Stimulated activated CD4-positive, alpha-beta T cell treated with anti-CD3 and anti-CD28 coated beads, Interleukin-12 subunit alpha, Interleukin-12 subunit beta, amount 100 ng/mL, for 4 hours (primary cell): ENCODE measurements at regions not wholly inside any gene's neighbourhood (a gene's known extent, or its start where the extent isn't known, plus 50 kb on each side); places are given as distances from the start of the nearest gene placed in this dataset.
A peak's percentile ranks its signal among the peaks of the same experiment; 100 is the strongest.

Experiments
- DNase-seq: peaks from one replicate; pipeline ENCODE4 v3.0.0-alpha.2; 2020

DNA sequence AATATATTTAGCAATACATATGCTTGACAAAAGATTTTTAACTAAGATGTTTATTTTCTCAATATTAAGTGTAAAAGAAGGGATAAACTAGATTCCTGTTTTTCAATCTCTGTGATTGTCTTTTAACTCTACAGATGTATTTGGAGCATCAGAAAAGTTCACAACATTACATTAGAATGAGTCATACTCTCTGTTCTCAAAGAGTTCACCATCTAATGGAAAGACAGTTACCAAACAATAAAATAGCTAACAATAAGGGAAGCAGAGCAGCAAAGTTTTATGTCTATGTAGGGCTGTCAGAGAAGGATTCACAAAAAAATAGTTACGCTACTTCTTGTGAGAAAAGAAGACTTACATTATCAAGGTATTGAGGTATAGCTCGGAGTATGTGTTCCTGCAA is 109.2 kb upstream of the MAP2 start:
- no peak for DNase-seq

DNA sequence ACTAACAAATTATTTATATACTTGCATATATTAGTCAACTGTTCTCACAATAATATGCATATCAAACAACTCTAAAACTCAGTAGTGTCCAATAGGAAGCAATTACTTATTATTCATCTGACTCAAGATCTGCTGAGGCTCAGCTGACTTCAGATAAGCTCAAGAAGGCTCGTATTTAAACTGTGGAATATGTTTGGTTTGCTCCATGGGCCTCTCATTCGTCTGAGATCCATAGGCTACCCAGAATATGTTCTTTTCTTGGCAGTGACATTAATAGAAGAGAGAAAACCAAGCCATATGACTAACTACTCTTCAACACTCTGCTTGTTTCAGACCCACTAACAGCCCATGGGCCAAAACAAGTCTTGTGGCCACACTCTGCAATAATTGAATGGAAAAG is 107.7 kb upstream of the MAP2 start:
- no peak for DNase-seq

DNA sequence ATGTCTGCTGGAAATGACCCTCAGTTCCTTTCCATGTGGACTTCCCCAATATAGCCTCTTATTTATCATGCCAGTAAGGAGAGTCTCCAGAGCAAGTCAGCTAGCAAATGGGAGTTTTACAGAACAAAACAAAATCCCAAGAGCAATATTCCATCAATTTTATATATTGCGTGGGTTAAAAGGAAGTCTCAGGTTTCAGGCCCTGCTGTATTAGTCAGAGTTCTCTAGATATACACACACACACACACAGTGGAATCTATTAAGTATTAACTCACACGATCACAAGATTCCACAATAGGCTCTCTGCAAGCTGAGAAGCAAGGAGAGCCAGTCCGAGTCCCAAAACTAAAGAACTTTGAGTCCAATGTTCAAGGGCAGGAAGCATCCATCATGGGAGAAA is 102.8 kb upstream of the MAP2 start:
- no peak for DNase-seq

DNA sequence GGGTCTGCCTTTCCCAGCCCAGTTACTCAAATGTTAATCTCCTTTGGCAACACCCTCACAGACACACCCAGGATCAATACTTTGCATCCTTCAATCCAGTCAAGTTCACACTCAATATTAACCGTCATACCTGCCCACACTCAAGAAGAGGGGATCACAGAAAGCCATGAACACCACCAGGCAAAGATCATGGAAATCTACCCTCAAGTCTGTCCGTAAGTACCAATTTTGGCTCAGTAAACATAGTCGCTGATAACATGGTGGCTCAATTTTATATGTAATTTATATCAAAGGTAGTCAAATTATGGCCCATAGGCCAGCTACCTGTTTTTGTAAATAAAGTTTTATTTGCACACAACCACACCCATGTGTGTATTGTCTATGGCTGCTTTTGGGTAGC is 102.3 kb upstream of the MAP2 start:
- no peak for DNase-seq

DNA sequence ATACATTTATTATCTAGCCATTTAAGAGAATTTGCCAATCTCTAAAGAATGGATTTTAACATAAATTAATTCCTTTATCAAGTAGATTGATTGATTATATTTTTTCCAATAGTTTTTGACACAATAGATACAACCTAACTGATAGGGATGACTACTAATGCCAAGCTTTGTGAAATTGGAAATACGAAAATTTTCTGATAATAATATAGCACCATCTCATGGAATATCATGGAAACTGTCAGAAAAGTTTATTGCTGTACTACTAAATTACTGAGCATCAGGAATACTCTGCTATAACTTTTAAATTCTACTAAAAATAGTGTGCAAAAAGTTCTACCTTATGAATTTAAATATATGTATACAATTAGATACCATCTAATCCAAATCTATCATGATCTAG is 101.8 kb upstream of the MAP2 start:
- no peak for DNase-seq

DNA sequence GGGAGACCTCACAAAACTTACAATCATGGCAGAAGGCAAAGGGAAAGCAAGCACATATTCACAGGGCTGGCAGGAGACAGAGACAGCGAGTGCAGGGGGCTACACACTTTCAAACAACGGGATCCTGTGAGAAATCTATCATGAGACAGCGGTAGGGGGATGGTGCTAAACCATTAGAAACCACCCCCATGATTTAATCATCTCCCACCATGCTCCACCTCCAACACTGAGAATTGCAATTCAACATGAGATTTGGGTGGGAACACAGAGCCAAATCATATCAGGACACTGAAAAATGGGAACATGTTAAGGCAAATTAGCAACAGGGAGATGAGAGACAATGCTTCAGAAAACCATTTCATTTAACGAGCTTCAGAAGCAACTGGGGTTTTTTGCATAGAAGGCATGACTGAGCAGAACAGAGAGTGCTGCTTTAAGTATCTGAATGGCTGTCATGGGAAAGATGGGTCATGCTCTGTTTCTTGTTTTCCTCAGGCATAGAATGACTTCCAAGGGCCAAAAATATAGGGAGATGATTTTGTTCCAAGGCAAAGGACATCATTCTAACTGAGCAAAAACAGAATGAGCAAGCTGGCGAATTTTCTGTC is 100.8 kb upstream of the MAP2 start:
- DNase-seq = no peak

DNA sequence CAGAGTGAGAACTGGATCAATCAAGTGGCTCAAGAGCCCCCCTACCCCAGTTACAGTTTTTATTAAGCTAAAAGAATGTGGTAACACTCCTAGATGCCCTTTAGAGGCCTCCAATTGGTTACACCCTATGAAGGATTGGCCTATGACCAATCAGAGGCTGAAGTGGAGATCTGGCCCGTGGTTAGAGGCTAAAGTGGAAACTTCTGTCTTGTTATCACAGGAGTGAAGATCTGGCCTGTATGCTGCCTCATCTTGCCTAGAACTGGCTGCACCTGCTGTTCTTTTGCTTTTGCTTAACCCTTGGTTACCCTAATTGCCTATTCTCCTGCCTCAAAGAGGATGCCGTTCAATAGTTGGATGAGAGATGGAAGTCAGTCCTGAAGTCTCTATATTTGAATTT is 100.1 kb upstream of the MAP2 start:
- DNase-seq = no peak

DNA sequence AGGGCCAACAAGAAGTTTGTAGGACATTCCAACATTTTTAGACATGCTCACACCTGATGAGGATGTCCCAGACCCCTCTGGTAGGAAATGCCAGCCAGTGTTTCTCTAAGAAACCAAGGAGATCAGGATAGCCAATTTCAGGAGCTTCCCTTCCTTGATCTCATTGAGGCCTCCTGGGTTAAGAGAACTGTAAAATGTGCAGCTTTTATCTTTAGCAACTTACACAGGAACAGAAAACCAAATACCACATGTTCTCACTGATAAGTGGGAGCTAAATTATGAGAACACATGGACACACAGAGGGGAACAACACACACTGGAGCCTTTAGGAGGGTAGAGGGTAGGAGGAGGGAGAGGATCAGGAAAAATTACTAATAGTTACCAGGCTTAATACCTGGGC is 99.6 kb upstream of the MAP2 start:
- DNase-seq = no peak

DNA sequence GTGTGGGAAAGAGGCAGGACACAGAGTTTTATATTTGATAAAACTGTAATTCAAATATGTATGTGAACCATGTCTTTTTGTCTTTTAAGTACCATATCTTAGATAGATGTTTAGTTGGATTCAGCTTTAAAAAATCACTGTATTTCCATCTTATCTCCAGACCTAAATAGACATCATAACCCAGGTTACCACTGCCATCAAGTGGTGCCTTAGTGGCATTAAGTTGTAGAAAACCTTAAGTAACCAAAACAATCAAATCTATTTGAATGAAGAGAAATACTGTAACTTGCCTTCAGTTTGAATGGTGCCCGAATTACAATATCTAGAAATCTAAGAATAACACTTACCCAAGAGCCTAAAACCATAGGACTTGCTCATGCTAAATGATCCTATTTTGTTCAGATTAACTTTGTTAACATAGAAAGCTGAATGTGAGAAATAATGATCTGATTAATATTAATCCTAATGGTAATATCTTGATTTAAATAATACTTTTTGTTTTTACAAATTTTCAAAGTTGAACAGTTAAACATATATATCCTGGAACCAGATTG is 92.5 kb upstream of the MAP2 start:
- DNase-seq = no peak

DNA sequence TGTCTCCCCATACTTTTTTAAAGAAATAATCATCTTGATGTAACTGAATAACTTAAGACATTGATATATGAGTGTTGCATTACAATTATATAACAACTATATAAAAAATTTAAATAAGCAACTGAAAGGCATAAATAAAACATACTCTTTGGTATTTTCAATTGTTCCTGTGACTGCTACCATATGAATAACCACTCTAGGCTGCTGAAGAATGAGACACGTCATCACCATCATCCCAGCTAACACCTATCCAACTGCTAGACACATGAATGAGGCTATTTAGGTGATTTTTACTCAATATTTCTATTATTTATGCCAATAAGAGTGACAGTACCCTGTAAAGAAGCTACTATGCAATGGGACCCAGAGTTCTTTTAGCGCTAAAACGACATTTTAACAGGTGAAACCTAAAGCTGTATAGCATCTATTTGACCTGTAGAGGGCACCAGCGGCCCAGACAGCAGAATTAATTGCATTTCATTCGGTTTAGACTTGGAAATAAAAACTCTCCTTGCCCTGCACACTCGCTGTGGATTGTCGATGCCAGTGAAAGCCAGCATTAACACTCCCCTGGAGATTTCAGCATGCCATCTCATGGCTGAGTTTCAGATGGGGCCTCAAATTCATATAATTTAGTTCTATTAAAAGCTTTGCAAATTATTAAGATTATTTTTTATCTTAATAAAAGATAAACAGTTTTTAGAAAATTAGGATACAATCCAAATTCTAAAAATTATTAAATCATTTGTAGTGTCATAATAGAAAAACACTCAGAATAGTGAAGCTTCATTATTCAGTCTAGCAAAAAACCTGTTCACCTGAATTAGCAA is 89.4 kb upstream of the MAP2 start:
- DNase-seq = peak; percentile 7

DNA sequence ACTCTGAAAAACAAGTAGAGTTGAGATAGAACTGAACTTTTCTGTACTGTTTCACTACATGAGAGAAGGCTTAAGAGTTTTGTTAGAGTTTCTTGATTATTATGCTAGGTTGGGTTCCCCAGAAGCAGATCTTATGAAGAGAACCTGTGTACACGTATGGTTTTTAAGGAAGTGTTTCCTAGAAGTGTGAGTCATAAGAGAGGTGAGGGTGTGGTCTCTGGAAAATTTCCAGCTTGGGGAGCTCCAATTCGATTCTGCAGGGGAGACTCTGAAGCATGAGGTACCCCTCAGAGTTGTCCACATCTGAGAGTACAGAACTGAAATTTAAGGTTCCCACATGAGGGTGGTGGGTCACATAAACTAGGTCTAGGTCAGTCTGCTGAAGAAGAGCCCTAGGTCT is 83.3 kb upstream of the MAP2 start:
- no peak for DNase-seq

DNA sequence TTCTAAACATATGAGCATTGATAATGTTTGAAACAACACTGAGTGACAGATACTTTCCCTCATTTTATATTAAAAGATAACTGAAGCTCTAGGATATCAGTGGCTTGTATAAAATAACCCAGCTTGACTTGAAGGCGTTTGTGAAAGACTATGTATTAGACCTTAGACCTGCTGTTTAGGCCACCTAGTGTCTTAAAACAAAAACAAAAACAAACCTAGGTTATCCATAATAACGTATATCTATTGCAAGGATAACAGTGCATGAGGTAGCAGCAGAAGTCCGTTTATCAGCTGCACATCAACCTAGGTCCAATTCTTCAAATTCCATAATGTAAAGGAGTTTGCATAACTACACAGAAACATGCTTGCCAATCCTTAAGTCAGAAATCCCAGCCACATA is 79.5 kb upstream of the MAP2 start:
- no peak for DNase-seq

DNA sequence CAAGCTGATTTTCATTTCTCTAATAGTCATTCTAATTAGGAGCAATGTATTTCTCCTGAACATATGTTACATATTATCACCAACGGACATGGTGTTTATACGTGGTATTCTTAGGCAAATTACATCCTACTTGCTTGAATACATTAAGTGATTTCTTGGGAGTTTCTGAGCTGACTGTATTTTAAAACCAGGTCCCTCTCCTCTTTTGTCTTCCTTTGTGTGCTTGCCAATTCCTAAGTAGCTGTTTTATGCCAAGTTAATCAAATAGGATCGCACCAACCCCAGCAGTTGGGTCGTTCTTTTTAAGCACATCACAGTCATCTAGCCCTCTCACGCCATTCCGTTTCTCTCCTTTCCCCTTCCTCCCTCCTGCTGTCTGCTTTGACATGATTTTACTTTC is 75.4 kb upstream of the MAP2 start:
- DNase-seq = no peak

DNA sequence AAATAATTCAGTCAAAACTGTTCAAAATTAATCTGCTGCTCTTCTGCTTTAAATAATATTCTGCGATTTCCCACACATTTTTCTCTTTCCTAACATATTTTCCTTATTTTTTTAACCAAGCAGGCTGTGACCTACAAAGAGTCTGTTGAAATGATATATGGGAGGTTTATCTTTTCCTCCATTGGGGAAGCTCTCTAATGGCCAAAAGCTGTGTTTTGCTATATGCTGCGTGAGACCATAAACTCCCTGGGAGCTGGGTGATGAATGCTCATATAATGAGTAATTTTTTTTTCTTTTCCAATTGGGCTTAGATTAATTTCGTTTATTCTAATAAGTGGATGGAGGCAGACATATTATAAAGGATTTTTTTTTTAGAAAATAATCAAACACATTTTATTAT is 72.2 kb upstream of the MAP2 start:
- no peak for DNase-seq

DNA sequence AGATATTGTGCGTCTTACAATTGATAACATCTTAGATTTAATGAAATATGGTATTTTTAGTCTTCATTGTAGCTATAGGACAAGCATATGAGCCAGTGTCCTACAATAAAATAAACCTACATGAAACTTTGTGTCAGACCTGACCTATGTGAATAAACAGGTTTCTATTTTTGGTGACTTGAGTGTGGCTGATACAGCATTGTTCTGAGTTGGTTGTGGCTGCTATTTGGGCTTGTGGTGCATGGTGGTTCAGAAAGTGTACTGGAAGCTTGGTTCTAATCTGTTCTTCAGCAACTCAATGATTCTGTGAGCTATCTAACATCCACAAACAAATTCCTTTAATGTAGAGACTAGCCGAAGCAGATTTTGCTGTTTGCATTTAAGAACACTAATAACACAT is 64.9 kb upstream of the MAP2 start:
- DNase-seq = no peak

DNA sequence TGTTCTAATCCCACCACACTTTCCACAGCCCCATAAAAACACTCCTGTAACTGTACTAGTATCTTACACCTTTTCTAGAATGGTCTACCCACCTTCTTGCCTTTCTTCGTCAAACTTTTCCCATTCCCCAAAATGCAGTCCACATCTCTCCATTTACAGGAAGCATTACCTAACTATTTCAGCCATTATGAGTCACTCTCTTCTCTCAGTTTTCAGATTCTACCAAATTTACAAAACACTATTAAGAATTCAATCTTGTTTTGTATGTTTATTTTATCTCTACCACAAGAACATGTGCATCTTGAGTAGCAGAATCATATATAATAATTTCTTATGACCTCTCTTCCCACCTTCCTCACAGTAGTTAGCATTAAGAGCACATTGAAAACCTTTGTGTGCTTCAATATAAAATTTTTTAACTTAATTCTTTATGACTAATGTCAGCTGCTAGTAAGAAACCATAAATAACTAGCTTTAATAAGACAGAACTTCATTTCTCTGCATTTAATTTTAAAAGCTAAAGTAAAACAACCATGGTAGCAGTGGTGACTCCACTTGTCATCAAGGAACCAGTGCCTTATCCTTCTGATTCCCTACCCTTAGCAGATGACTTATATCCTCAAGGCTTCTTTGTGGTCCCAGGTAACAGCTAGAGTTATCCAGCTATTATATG is 56.6 kb upstream of the MAP2 start:
- DNase-seq = no peak

DNA sequence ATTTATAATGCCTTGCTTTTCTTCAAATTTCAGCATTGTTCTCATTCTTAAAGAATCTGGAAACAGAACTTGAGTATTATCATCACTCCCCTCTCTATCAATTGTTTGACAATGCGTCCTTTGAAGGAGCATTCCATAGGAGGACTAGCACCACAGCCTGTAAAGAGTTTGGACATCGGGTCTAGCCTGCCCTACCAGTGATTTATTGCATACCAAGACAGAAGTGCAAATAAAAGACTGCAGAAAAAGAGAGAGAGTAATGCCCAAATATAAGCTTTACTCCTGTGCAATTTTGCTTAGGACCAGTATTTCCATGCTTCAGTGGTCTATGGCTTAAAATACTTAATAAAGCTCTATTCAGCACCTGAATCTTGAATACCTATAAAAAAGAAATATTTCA is 55.4 kb upstream of the MAP2 start:
- no peak for DNase-seq

DNA sequence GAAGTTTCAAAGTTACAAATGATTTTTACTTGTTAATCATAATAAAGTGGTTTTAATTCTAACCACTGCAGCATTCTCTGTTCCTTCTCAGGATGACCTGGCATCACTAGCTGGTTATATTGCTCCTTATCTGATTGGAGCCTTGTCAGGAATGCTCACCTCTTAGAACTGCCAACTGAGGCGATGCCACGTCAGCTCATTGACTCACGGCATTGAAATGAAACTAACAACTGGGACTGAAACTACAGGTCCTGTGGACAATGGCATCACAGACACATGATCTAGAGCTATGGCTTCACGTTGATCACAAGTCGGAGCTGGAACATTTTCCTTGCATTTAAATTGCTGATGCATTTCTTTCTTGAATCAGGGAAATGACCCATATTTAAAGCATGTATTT is 54.9 kb upstream of the MAP2 start:
- no peak for DNase-seq

DNA sequence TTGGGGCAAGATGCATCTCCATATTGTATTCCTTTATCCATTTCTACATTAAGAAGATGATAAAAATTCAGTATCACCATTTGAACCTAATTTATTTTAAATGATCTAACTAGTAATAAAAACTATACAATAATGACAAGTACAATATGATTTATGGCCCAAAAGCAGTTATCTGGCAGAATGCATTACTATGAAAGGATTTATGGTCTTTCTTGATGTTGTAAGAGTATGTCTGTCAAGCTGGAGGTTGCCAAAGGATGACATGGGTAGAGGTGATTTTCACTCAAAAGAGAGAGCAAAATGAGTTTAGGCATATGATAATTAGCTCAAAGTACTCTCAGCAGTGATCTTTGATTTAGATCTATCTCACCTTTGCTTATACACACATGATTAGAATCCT is 54.2 kb upstream of the MAP2 start:
- no peak for DNase-seq

DNA sequence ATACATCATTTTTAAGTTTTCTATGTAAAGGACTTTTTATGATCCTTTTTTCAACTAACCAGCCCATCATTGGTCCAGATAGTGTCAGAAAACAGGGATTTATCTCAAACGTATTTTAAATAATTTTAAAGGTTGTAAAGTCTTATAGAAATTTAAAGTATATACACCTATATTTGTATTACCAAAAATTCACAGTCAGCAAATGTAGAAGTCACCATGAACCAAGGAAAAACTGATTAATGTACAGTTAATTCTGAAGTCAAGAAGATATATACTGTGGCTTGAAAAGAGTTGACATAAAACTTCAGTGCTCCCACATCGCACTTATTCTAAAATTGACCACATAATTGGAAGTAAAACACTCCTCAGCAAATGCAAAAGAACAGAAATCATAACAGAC is 52.4 kb upstream of the MAP2 start:
- no peak for DNase-seq
